ENCODE measurements at regions not wholly inside any gene's neighbourhood (a gene's known extent, or its start where the extent isn't known, plus 50 kb on each side); places are given as distances from the start of the nearest gene placed in this dataset.

- Histone ChIP-seq H3K79me2 (ENCODE audit: insufficient read depth, low read depth, low read length) (no peaks in the 10 kb centered on the region), H3K36me3 (ENCODE audit: insufficient read depth, low read length) (no peaks in the 10 kb centered on the region), H4K20me1 (ENCODE audit: insufficient read depth, low read length) (no peaks in the 10 kb centered on the region), H3K9me3 (ENCODE audit: low read length) (no peaks in the 10 kb centered on the region), H3K27ac (ENCODE audit: low read depth, low read length, poor library complexity, severe bottlenecking) (no peak overlapping the region), H3K4me2 (ENCODE audit: low read length) (no peak overlapping the region), H3K4me1 (ENCODE audit: insufficient read depth, low read length, poor library complexity, severe bottlenecking) (no peaks in the 10 kb centered on the region), H3K4me3 (ENCODE audit: low read depth, low read length, poor library complexity, severe bottlenecking) (no peak overlapping the region), H2AFZ (ENCODE audit: low read length) (no peak overlapping the region), H3K9me2 (ENCODE audit: insufficient read depth, low read length) (no peaks in the 10 kb centered on the region)
- no TSS peak for BruUV-seq (replicated peaks)
- intact Hi-C loops (cut with micrococcal nuclease; ENCODE audit: unreplicated experiment), result no loop called here
- POLR2A ChIA-PET, result no interaction called here
- no peak for TF ChIP-seq CTCF (conservative IDR thresholded peaks at IDR 0.05; ENCODE audit: low read length)
- TF ChIP-seq EZH2phosphoT487 (IDR thresholded peaks at IDR 0.05; ENCODE audit: borderline replicate concordance, low read depth, low read length), result no peak
- CTCF ChIA-PET (ENCODE audit: unreplicated experiment), result no interaction called here
- DNase-seq (ENCODE audit: low spot score), result no peak
Measured at GRCh38 chr7:153628406-153628805, 423.8 kb upstream of the DPP6 start.

GRCh38 chr7:153628825-153629224 is 423.4 kb upstream of the DPP6 start:
- Histone ChIP-seq H3K4me2 (ENCODE audit: low read length) (no peak overlapping the region), H3K79me2 (ENCODE audit: insufficient read depth, low read depth, low read length) (no peaks in the 10 kb centered on the region), H3K36me3 (ENCODE audit: insufficient read depth, low read length) (no peaks in the 10 kb centered on the region), H2AFZ (ENCODE audit: low read length) (no peak overlapping the region), H3K4me1 (ENCODE audit: insufficient read depth, low read length, poor library complexity, severe bottlenecking) (no peaks in the 10 kb centered on the region), H3K9me3 (ENCODE audit: low read length) (no peaks in the 10 kb centered on the region), H3K4me3 (ENCODE audit: low read depth, low read length, poor library complexity, severe bottlenecking) (no peak overlapping the region), H4K20me1 (ENCODE audit: insufficient read depth, low read length) (no peaks in the 10 kb centered on the region), H3K9me2 (ENCODE audit: insufficient read depth, low read length) (no peaks in the 10 kb centered on the region), H3K27ac (ENCODE audit: low read depth, low read length, poor library complexity, severe bottlenecking) (no peak overlapping the region)
- TF ChIP-seq CTCF (conservative IDR thresholded peaks at IDR 0.05; ENCODE audit: low read length), result no peak
- TF ChIP-seq EZH2phosphoT487 (IDR thresholded peaks at IDR 0.05; ENCODE audit: borderline replicate concordance, low read depth, low read length), result no peak
- BruUV-seq (replicated peaks), result no TSS peak
- intact Hi-C loops (cut with micrococcal nuclease; ENCODE audit: unreplicated experiment), result no loop called here
- CTCF ChIA-PET (ENCODE audit: unreplicated experiment), result no interaction called here
- no peak for DNase-seq (ENCODE audit: low spot score)
- POLR2A ChIA-PET, result no interaction called here

- Histone ChIP-seq H3K36me3 (ENCODE audit: insufficient read depth, low read length) (no peaks in the 10 kb centered on the region), H2AFZ (ENCODE audit: low read length) (no peak overlapping the region), H3K4me1 (ENCODE audit: insufficient read depth, low read length, poor library complexity, severe bottlenecking) (no peaks in the 10 kb centered on the region), H3K79me2 (ENCODE audit: insufficient read depth, low read depth, low read length) (no peaks in the 10 kb centered on the region), H4K20me1 (ENCODE audit: insufficient read depth, low read length) (no peaks in the 10 kb centered on the region), H3K9me2 (ENCODE audit: insufficient read depth, low read length) (no peaks in the 10 kb centered on the region), H3K4me2 (ENCODE audit: low read length) (no peak overlapping the region), H3K4me3 (ENCODE audit: low read depth, low read length, poor library complexity, severe bottlenecking) (no peak overlapping the region), H3K27ac (ENCODE audit: low read depth, low read length, poor library complexity, severe bottlenecking) (no peak overlapping the region), H3K9me3 (ENCODE audit: low read length) (no peaks in the 10 kb centered on the region)
- no TSS peak for BruUV-seq (replicated peaks)
- intact Hi-C loops (cut with micrococcal nuclease; ENCODE audit: unreplicated experiment), result no loop called here
- TF ChIP-seq CTCF (conservative IDR thresholded peaks at IDR 0.05; ENCODE audit: low read length) (no peak), EZH2phosphoT487 (IDR thresholded peaks at IDR 0.05; ENCODE audit: borderline replicate concordance, low read depth, low read length) (no peak)
- ChIA-PET POLR2A (no interaction called here), CTCF (ENCODE audit: unreplicated experiment) (no interaction called here)
- DNase-seq (ENCODE audit: low spot score), result no peak
Measured at GRCh38 chr7:153638821-153639435, 413.3 kb upstream of the DPP6 start.
